ENCODE measurements at regions not wholly inside any gene's neighbourhood (a gene's known extent, or its start where the extent isn't known, plus 50 kb on each side); places are given as distances from the start of the nearest gene placed in this dataset.

DNA sequence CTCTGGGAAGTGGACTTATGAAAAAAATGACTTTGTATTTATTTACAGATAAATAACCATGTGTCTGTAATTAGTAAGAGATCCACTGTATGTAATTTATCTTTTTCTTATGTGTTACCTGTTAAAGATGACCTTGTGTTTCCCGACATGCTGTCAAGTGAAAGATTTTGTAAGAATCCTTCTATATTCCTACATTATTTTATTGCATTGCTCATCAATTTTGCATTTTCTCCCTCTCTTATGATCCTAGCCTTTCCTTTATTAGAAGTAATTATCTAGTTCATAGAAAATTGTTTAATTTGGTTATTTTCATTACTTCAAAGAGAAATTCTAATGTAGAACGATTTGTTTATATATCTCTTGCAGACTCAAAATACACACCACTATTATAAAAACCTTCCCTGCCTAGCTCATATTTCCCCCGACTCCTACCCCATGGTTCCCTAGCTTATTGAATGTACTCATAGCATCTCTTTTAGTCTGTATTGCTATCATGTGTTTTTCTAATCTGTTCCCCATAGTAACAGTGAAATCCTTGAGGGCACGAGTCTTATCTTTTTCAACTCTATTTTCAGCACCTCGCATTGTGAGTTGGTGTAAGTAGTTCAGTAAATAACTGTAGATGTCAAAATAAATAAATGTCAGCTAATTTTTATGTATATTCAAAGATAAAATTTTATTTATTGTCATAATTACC lies 774.4 kb downstream of the HDGFL1 start:
- no peak for TF ChIP-seq CTCF (IDR thresholded peaks at IDR 0.05; ENCODE audit: extremely low read depth in 1 of 2, insufficient read depth in 1 of 2, low read depth in 1 of 2, low read length in 2 of 2)
- TF ChIP-seq POLR2AphosphoS5 (IDR thresholded peaks at IDR 0.05; ENCODE audit: insufficient read depth, low read depth, low read length): no peak
- TF ChIP-seq EZH2 (IDR thresholded peaks at IDR 0.05; ENCODE audit: borderline replicate concordance, low read depth, low read length, severe bottlenecking): no peak
- TF ChIP-seq MAX (IDR thresholded peaks at IDR 0.05; ENCODE audit: insufficient read depth, insufficient read length): no peak
